ENCODE measurements at regions not wholly inside any gene's neighbourhood (a gene's known extent, or its start where the extent isn't known, plus 50 kb on each side); places are given as distances from the start of the nearest gene placed in this dataset.

GRCh38 chr5:38768412-38769211, 77.2 kb upstream of the OSMR start:
- no peak for TF ChIP-seq CTCF (IDR thresholded peaks at IDR 0.05; ENCODE audit: insufficient read depth, low read depth, low read length, missing control alignments)

GRCh38 chr5:38772471-38772870, 73.3 kb upstream of the OSMR start:
- no peak overlapping the region for H3K4me3 ChIP-seq (ENCODE audit: low read length)
- TF ChIP-seq CTCF (IDR thresholded peaks at IDR 0.05; ENCODE audit: insufficient read depth, low read depth, low read length, missing control alignments), result no peak
- no peak for DNase-seq (ENCODE audit: low read depth)

More at GRCh38 chr5:38768412-38769211, 77.2 kb upstream of the OSMR start:
- no peak for DNase-seq (ENCODE audit: low read depth)
- no peak overlapping the region for H3K4me3 ChIP-seq (ENCODE audit: low read length)

GRCh38 chr5:38775218-38775840, 70.5 kb upstream of the OSMR start:
- no peak overlapping the region for H3K4me3 ChIP-seq (ENCODE audit: low read length)
- DNase-seq (ENCODE audit: low read depth), result no peak
- no peak for TF ChIP-seq CTCF (IDR thresholded peaks at IDR 0.05; ENCODE audit: insufficient read depth, low read depth, low read length, missing control alignments)

- TF ChIP-seq CTCF (IDR thresholded peaks at IDR 0.05; ENCODE audit: insufficient read depth, low read depth, low read length, missing control alignments), result no peak
- H3K4me3 ChIP-seq (ENCODE audit: low read length), result no peak overlapping the region
- no peak for DNase-seq (ENCODE audit: low read depth)
Observed at GRCh38 chr5:38776149-38776896, 69.5 kb upstream of the OSMR start.

GRCh38 chr5:38777111-38777510, 68.7 kb upstream of the OSMR start:
- TF ChIP-seq CTCF (IDR thresholded peaks at IDR 0.05; ENCODE audit: insufficient read depth, low read depth, low read length, missing control alignments), result no peak
- H3K4me3 ChIP-seq (ENCODE audit: low read length), result no peak overlapping the region
- no peak for DNase-seq (ENCODE audit: low read depth)

GRCh38 chr5:38780316-38780715, 65.5 kb upstream of the OSMR start:
- peak; percentile 38 for DNase-seq (ENCODE audit: low read depth)
- no peak for TF ChIP-seq CTCF (IDR thresholded peaks at IDR 0.05; ENCODE audit: insufficient read depth, low read depth, low read length, missing control alignments)
- no peak overlapping the region for H3K4me3 ChIP-seq (ENCODE audit: low read length)
